ENCODE measurements at regions not wholly inside any gene's neighbourhood (a gene's known extent, or its start where the extent isn't known, plus 50 kb on each side); places are given as distances from the start of the nearest gene placed in this dataset.

- TF ChIP-seq ZXDC (CRISPR knock-in tag; IDR thresholded peaks at IDR 0.05) = no peak
- no peak for TF ChIP-seq ZNF317 (CRISPR knock-in tag; IDR thresholded peaks at IDR 0.05)
- no peak for TF ChIP-seq ZNF598 (CRISPR knock-in tag; IDR thresholded peaks at IDR 0.05; ENCODE audit: borderline replicate concordance)
- no peak for TF ChIP-seq YEATS4 (CRISPR knock-in tag; IDR thresholded peaks at IDR 0.05; ENCODE audit: borderline replicate concordance)
- TF ChIP-seq PRPF4 (IDR thresholded peaks at IDR 0.05; ENCODE audit: low read depth, low read length, poor library complexity, severe bottlenecking) = no peak
- TF ChIP-seq ARNT2 (CRISPR knock-in tag; IDR thresholded peaks at IDR 0.05; ENCODE audit: low read depth) = no peak
- TF ChIP-seq ZNF83 (CRISPR knock-in tag; IDR thresholded peaks at IDR 0.05; ENCODE audit: borderline replicate concordance) = no peak
- no peak for TF ChIP-seq CBX5 (CRISPR knock-in tag; IDR thresholded peaks at IDR 0.05; ENCODE audit: borderline replicate concordance)
- no peak for TF ChIP-seq SMAD1 (CRISPR knock-in tag; IDR thresholded peaks at IDR 0.05; ENCODE audit: borderline replicate concordance, low read depth)
- TF ChIP-seq ZBTB34 (CRISPR knock-in tag; IDR thresholded peaks at IDR 0.05) = no peak
- TF ChIP-seq ZNF609 (CRISPR knock-in tag; IDR thresholded peaks at IDR 0.05; ENCODE audit: borderline replicate concordance) = no peak
- TF ChIP-seq ZFX (CRISPR knock-in tag; IDR thresholded peaks at IDR 0.05; ENCODE audit: low read depth) = no peak
- TF ChIP-seq ZNF530 (CRISPR knock-in tag; IDR thresholded peaks at IDR 0.05; ENCODE audit: low read depth) = no peak
- no peak for TF ChIP-seq DBP (CRISPR knock-in tag; IDR thresholded peaks at IDR 0.05; ENCODE audit: not compliant biosample characterization)
- no peak for TF ChIP-seq RBAK (CRISPR knock-in tag; IDR thresholded peaks at IDR 0.05)
- no peak for TF ChIP-seq CTCF (CRISPR knock-in tag; IDR thresholded peaks at IDR 0.05)
- TF ChIP-seq ZBTB7B (CRISPR knock-in tag; IDR thresholded peaks at IDR 0.05) = no peak
Observed at GRCh38 chr2:237025090-237025865, 60.4 kb upstream of the COPS8 start (continued).

All from HepG2 (cell line).